ENCODE measurements at regions not wholly inside any gene's neighbourhood (a gene's known extent, or its start where the extent isn't known, plus 50 kb on each side); places are given as distances from the start of the nearest gene placed in this dataset.

DNA sequence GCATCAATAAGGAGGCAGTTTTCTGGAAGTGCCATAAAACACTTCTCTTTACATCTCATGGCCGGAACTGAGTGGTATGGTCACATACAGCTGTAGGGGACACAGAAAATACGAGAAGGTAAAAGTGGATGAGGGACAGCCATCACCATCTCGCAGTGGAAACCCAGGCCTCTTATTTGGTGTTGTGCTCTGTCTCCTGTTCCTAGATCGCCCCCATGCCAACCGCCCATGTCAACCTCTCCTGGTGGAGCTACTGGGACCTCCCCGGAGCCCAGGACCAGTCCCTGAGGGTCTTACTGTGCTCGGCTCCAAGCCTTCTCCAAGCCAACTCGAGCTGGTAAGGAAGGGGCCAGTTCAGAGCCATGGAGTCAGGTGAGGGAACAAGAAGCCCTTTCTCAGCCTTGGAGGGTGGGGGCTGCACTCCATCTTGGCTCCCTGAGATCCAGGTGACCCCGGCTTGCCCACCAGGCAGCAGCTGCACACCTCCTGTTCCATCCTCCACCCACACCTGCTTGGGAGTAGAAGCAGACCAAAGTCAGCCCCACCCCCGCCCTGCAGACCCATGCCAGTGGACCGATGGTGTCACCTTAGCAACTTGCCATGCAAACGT, 149.0 kb upstream of the CST7 start:
- no peak for FAIRE-seq
- TF ChIP-seq, protein P1, sequence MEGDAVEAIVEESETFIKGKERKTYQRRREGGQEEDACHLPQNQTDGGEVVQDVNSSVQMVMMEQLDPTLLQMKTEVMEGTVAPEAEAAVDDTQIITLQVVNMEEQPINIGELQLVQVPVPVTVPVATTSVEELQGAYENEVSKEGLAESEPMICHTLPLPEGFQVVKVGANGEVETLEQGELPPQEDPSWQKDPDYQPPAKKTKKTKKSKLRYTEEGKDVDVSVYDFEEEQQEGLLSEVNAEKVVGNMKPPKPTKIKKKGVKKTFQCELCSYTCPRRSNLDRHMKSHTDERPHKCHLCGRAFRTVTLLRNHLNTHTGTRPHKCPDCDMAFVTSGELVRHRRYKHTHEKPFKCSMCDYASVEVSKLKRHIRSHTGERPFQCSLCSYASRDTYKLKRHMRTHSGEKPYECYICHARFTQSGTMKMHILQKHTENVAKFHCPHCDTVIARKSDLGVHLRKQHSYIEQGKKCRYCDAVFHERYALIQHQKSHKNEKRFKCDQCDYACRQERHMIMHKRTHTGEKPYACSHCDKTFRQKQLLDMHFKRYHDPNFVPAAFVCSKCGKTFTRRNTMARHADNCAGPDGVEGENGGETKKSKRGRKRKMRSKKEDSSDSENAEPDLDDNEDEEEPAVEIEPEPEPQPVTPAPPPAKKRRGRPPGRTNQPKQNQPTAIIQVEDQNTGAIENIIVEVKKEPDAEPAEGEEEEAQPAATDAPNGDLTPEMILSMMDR (IDR thresholded peaks at IDR 0.05; ENCODE audit: insufficient read depth, missing control alignments) = no peak
- no peak for DNase-seq (ENCODE audit: insufficient read length, low spot score)

DNA sequence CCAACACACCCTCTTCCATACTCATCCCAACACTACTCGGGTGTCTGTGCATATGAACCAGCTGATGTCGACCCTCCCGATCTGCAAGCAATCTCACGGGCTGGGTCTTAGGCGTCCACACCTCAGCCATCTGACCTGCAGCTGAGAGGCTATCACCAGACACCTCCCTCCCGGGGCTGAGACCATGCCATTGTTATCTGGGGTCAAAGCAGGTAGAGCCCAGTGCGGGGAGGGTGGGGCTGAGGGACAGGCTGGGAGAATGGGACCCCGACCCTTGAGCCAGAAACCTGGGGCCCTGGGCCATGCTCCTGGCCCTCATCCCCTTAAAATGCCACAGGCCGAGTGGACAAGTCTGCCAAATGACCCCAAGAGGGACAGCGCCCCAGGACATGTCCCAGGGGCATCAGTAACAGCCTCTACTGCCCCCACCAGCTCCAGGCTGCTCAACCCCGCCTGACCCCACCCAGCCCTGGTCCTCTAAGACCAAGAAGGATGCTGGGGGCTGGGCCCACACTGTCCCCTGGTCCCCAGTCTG, 146.7 kb upstream of the CST7 start:
- FAIRE-seq (no peak), DNase-seq (ENCODE audit: insufficient read length, low spot score) (no peak)
- TF ChIP-seq, protein P1 (IDR thresholded peaks at IDR 0.05; ENCODE audit: insufficient read depth, missing control alignments) = no peak

DNA sequence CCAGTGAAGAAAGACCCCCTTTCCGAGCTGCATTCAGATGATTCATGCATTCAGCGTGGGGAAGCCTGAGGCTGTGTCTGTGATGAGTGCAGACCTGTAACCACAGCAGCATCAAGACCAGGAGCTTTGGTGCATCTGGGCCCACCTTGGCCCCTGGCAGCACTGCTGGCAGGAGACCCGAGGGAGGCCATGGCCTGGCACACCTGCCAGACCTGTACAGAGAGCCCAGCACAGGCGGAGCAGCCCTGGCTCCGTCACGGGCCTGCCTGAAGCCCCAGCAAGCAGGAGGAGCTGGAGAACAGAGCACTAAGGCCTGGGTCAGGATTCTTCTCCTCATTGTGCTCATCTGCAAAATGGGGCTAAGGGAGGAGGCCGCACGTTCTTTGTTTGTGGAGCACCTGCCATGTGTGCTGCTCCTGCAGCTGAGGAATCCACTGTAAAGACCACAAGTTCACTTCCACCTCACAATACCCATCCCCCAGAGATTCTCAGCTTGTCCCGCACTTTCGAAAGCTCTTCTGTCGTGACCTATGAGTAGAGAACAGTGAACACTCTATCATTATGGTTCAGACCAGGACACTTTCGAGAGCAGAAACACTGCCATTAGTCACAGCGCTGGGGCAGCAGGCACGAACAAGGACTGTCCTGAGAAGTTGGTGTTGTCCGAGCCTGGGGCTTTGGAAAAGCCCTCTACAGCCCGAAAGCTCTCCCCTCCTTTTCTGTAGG, 144.4 kb upstream of the CST7 start:
- FAIRE-seq (no peak), DNase-seq (ENCODE audit: insufficient read length, low spot score) (no peak)
- TF ChIP-seq, protein P1 (IDR thresholded peaks at IDR 0.05; ENCODE audit: insufficient read depth, missing control alignments) = no peak

DNA sequence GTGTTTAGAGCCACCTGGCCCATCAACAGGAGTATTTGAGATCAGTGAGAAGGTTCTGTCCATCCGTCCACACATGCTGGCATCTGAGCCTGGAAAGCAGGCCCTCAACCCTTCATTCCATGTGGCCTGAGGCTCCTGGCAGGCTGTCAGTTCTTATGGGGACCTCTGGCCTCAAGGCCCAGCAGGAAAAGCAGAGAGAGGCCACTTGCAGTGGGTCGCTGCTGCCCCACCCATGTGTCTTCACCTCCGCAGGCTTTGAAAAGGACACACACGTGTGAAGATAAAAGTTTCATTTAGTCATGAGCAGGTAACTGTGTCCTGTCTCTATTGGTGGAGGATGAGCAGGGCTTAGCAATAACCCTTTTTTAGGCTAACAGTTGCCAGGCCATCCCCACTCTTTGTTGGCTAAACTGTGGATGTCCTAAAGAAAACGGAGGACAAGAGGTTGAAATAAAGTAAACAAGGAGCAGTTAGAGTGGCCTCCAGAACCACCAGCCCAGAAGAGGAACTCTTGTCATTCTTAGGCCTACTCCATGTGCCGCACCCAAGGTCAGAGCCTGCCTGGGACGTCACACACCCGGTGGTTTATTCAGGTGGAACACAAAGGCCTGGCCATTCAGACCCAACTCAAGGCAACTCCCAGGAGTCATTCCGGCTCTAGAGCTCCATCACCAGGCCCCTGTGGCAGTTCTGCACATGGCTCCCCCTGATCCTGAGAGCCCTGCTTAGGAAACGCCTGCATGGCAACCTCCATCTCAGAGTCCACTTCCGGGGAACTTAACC, 143.4 kb upstream of the CST7 start:
- no peak for DNase-seq (ENCODE audit: insufficient read length, low spot score)
- FAIRE-seq = no peak
- TF ChIP-seq, protein P1 (IDR thresholded peaks at IDR 0.05; ENCODE audit: insufficient read depth, missing control alignments) = no peak

DNA sequence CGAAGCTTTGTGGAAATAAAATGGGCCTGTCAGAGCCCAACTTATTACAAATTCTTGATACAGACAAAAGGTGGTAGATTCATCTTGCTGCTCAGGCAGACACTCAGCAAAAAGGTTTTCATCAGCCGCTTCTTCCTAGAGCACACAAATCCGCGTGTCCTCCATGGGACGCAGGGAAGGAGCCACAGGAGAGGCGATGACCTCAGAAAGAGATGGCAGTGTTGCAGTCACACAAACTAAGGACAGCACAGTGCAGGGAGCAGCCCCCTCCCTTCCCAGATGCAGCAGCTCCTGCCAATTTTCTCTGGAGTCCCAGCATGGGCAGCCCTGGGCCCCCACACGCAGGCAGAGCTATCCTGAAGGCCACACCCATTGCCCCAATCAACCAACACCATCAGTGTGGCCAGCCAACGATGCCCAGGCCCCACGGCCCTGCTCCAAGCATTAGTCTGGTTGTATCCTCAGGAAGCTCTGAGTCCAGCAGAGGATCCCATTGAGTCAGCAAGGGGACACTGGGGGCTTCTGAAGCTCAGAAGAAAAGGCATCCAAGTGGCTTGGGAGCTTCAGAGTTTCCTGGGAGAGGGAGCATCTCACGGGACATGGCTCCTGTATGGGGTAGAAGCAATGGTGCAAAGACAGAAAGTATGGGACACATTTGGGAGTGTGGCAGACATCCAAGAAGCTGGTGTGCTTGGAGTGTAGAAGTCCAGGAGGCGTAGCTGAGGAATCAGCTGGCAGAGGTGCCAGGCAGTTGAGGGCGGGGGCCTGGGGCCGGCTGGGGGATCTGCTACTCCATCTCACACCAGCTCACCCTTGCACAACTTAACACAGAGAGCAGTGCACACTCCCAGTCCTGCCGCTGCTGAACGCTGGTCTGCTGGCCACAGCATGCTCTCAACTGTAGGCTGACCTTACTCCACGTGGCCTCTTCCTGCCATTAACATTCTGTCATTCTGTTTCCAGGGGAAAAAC, 142.1 kb upstream of the CST7 start:
- DNase-seq (ENCODE audit: insufficient read length, low spot score) = no peak
- no peak for FAIRE-seq
- TF ChIP-seq, protein P1 (IDR thresholded peaks at IDR 0.05; ENCODE audit: insufficient read depth, missing control alignments) = no peak

DNA sequence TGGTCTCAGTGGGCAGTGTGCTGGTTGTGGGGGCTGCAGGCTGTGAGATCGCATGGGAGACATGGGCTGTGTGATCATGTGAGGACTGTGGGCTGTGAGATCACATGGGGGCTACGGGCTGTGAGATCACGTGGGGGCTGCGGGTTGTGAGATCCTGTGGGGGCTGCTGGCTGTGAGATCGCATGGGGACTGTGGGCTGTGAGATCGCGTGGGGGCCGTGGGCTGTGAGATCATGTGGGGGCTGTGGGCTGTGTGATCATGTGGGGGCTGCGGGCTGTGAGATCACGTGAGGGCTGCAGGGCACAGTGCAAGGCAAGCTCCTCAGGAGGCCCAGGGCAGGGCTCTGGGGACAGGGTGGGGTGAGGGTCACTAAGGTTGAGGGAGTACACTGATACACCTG, 140.5 kb upstream of the CST7 start:
- DNase-seq (ENCODE audit: insufficient read length, low spot score) (no peak), FAIRE-seq (no peak)
- TF ChIP-seq, protein P1 (IDR thresholded peaks at IDR 0.05; ENCODE audit: insufficient read depth, missing control alignments) = no peak

Measured in D721Med (cell line).